ENCODE measurements at regions not wholly inside any gene's neighbourhood (a gene's known extent, or its start where the extent isn't known, plus 50 kb on each side); places are given as distances from the start of the nearest gene placed in this dataset.

GRCh38 chr12:76268267-76268666 is 79.9 kb downstream of the BBS10 start:
- Histone ChIP-seq H3K27ac (no peak overlapping the region), H3K27me3 (peaks cover 0 to 4% (median 0%) of the 10 kb centered on the region in 9 donors), H3K4me3 (no peak overlapping the region), H3K36me3 (no peaks in the 10 kb centered on the region), H3K4me1 (peaks cover 0 to 14% (median 0%) of the 10 kb centered on the region in 12 donors), H3K9me3 (no peaks in the 10 kb centered on the region)
- ATAC-seq: no peak
- WGBS, 4 donors: 74 to 84% (median 81%) methylated on average over 1 of the region's 1 CpG
- intact Hi-C loops (cut with DNase I): loop anchor here in 1 of 10 donors (10.0 kb wide), 1 partner anchor 183 kb away; the partner anchor contains the start of gene NAP1L1
- TF ChIP-seq POLR2A (IDR thresholded peaks at IDR 0.05) (no peak), CTCF (IDR thresholded peaks at IDR 0.05) (no peak)
- no peak for DNase-seq

- 3 to 24% (median 19%) methylated on average over 2 of the region's 2 CpGs for WGBS, 4 donors
- peak overlapping the region in 4 of 12 donors; percentile 16 to 40 (median 32) for H3K27ac ChIP-seq
- intact Hi-C loops (cut with DNase I): loop anchor here in 1 of 10 donors (10.0 kb wide), 1 partner anchor 182 kb away; the partner anchor contains the start of gene NAP1L1
- H3K4me3 ChIP-seq: no peak overlapping the region
- H3K27me3 ChIP-seq: peaks cover 0 to 4% (median 0%) of the 10 kb centered on the region in 9 donors
- no peaks in the 10 kb centered on the region for H3K36me3 ChIP-seq
- TF ChIP-seq POLR2A (IDR thresholded peaks at IDR 0.05) (no peak), CTCF (IDR thresholded peaks at IDR 0.05) (no peak)
- peaks cover 0 to 8% (median 0%) of the 10 kb centered on the region in 12 donors for H3K9me3 ChIP-seq
- ATAC-seq (peak; percentile 93 to 98 (median 97)), DNase-seq (peak in 4 of 5 donors; percentile 28 to 82 (median 66))
- peaks cover 0 to 14% (median 0%) of the 10 kb centered on the region in 12 donors for H3K4me1 ChIP-seq
Observed at GRCh38 chr12:76266797-76267196, 81.4 kb downstream of the BBS10 start.

DNA sequence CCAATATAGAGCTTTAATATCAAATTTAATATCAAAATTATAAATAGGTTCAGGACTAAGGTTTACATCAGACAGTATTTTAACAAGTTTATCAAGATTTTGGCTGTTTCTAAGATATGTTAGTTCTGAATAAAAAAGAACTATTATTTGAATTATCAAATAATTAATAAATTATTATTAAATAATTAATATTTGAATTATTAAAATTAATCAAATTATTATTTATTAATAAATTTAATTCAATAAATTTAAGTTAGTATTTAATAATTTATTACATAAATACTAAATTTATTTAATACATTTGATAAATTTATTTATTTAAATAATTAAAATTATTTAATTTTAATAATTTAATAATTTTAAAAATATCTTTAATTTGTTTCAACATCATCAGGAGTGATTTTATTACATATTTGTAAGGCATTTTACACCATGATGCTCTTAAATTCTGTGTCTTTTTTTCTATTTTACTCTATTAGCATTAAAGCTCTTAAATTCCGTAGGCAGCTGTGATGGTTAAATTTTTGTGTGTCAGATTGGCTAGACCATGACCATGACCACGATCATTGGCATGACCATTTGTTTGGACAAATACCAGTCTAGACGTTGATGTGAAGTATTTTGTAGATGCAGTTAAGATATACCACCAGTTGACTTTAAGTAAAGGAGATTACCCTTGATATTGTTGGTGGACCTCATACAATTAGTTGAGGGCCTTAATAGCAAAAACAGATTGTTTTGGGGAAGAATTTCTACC is 82.6 kb downstream of the BBS10 start:
- H3K4me1 ChIP-seq: peaks cover 0 to 14% (median 0%) of the 10 kb centered on the region in 12 donors
- no peaks in the 10 kb centered on the region for H3K36me3 ChIP-seq
- DNase-seq (no peak), ATAC-seq (no peak)
- WGBS, 4 donors: 46 to 76% (median 66%) methylated on average over 3 of the region's 3 CpGs
- peaks cover 0 to 15% (median 0%) of the 10 kb centered on the region in 12 donors for H3K9me3 ChIP-seq
- H3K4me3 ChIP-seq: no peak overlapping the region
- H3K27me3 ChIP-seq: peaks cover 0 to 4% (median 0%) of the 10 kb centered on the region in 9 donors
- intact Hi-C loops (cut with DNase I): loop anchor here in 1 of 10 donors (10.0 kb wide), 1 partner anchor 181 kb away; the partner anchor contains the start of gene NAP1L1
- TF ChIP-seq CTCF (IDR thresholded peaks at IDR 0.05) (no peak), POLR2A (IDR thresholded peaks at IDR 0.05) (no peak)
- H3K27ac ChIP-seq: no peak overlapping the region

DNA sequence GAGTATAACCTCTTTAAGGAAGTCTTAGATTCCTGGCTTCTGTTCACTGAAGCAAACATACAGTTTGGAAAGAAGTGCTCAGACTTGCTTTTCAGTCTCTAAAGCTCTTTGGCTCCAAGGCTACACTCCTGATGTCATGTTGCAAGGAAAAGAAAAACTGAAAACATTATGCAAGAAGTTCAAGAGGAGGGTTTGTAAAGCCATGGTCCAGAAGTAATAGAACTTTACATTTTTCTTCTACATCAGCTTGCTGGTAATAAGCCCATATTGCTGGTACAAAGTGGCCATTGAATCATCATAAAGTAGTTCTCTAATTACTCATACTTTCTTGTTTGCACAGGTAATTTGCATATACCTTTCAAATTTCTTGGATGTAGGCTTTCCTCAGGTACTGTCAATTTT is 83.6 kb downstream of the BBS10 start:
- Histone ChIP-seq H3K4me1 (peaks cover 0 to 19% (median 4%) of the 10 kb centered on the region in 12 donors), H3K27ac (peak overlapping the region in 1 of 12 donors; percentile 30)
- no peak for TF ChIP-seq POLR2A (IDR thresholded peaks at IDR 0.05)
- no peak for TF ChIP-seq CTCF (IDR thresholded peaks at IDR 0.05)

More for the DNA sequence above, 83.6 kb downstream of the BBS10 start:
- Histone ChIP-seq H3K36me3 (no peaks in the 10 kb centered on the region), H3K9me3 (peaks cover 0 to 15% (median 0%) of the 10 kb centered on the region in 12 donors), H3K27me3 (peaks cover 0 to 4% (median 0%) of the 10 kb centered on the region in 9 donors), H3K4me3 (no peak overlapping the region)
- no peak for DNase-seq
- no peak for ATAC-seq
- intact Hi-C loops (cut with DNase I): loop anchor here in 1 of 10 donors (10.0 kb wide), 1 partner anchor 180 kb away; the partner anchor contains the start of gene NAP1L1
